ENCODE measurements at regions not wholly inside any gene's neighbourhood (a gene's known extent, or its start where the extent isn't known, plus 50 kb on each side); places are given as distances from the start of the nearest gene placed in this dataset.

DNA sequence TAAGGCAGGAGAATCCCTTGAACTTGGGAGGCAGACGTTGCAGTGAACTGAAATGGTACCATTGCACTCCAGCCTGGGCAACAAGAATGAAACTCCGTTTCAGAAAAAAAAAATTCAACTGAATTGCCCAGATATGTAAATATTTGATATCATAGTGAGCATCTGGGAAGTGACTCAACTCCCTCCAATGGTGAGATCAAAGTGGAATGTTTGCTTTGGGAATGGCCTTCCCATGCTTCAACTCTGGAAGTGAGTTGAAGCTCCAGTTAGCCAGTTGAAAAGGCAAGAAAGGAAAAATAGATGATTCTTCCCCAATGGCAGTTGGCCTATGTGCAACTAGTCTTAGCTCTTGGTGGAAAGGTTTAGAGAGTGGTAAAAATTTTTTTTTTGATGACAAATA, 131.6 kb upstream of the CMC1 start:
- no peak for DNase-seq

- no peak for DNase-seq
These were observed 130.6 kb upstream of the CMC1 start for GRCh38 chr3:28110869-28111268.

GRCh38 chr3:28114893-28115292, 126.5 kb upstream of the CMC1 start:
- DNase-seq = no peak

- no peak for DNase-seq
These were observed 126.1 kb upstream of the CMC1 start for GRCh38 chr3:28115316-28115715.

GRCh38 chr3:28117598-28117997, 123.8 kb upstream of the CMC1 start:
- no peak for DNase-seq

GRCh38 chr3:28118087-28118486, 123.3 kb upstream of the CMC1 start:
- no peak for DNase-seq

GRCh38 chr3:28122227-28122626, 119.2 kb upstream of the CMC1 start:
- DNase-seq = no peak

DNA sequence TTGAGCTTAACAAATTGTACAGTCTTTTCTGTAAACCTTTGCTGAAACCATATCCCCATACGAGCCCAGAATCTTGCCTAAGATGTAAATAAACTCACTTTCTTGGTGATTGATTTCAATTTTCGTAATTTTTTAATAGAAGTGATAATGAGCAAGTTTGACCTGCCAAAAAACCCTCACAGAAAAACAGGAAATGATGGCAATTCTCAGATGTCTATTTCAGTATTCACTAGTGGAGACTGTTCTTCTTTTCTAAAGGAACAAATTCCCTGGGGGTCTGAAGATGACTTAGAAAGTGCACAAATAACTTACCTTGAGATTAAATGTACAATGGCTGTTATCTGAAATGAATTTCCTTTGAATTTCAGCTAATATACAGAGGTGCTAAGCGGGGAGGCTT, 116.5 kb upstream of the CMC1 start:
- no peak for DNase-seq

DNA sequence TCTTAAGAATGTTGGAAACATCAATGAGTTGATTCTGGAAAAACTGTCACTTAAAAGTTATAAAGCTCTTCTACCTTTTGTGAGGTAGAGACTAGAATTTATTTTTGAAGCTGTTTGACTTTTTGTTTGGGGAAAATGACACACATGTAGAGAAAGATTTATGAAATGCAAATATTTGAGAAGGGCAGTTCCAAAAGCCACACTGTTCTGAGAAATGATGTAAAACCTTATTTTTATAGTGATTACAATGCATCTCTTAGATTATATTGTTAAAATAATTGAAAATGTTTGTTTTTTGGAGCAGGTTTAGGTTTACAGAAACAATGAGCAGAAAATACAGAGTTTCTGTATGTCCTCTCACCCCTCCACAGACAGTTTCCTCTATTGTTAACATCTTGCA, 116.1 kb upstream of the CMC1 start:
- no peak for DNase-seq

- no peak for DNase-seq
These were observed 110.6 kb upstream of the CMC1 start for GRCh38 chr3:28130836-28131235.

GRCh38 chr3:28132941-28133340, 108.5 kb upstream of the CMC1 start:
- DNase-seq = no peak

GRCh38 chr3:28134198-28134597, 107.2 kb upstream of the CMC1 start:
- DNase-seq = no peak

DNA sequence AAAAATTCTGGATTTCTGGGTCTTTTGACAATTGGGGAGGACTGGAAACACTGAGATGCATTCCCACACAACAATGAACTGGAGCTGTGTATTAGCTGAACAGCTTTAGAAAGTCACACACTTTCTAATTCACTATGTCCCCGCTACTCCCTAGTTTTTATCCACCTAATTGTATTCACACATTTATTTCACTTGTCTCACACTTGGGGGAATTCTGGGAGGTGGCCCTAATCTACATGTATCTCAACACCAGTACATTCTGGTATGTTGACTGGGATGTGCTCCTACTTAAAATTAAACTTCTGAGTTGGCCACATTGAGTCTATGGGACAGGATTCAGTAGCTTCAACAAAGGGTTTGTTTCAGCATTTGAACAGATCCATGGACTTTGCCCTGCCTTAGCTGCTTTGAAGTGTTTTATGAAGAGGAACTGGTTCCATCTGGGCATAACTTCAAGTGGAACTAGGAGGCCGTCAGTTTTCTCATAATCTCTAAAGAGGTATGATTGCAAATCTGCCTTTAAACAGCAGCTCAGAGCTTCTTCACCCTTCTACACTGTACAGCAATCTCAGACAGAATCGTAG, 106.5 kb upstream of the CMC1 start:
- DNase-seq = no peak

GRCh38 chr3:28136607-28137216, 104.7 kb upstream of the CMC1 start:
- no peak for DNase-seq

DNA sequence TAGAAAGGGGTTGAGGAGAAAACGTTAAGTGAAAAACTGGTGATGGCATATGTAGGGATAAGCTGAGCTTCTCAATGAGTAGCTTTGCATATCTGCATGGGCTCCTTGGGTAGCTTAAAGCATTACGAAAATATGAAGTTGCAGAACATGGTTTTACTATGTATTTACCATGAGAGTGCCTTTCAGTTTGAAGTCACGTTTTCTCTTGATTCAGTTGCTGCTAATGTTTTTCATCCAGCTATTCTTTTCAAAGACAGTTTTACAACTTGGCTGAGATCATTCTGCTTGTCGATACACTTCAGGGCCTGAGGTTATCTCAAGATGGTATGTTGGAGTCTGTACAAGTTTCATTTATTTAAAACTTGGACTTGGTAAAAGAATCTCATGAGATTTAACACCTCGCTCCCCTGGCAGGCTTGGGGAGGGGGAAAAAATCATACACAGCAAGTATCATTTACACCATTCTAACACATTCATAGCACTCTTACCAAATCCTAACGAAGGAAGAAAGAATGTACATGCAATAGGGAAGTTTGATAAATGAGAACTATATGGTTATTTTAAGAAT, 103.3 kb upstream of the CMC1 start:
- DNase-seq = no peak

DNA sequence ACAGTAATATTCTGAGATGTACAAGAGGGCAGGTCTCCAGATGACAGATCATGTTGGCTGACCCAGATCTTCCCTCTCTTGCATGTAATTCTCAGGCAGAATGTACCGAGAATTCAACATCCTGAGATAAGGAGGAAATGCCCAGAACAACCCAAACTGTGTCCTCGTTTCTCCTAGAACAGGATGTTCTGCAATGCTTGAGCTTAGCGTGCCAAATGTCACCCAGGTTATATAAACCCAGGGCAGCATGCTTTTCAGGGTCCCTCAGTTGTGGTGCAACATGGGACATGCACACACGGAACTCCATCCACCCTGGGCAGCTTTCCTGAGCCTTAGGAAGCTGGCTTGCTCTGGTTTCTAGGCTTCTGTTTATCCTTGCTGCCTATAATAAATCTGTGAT, 102.1 kb upstream of the CMC1 start:
- no peak for DNase-seq

- DNase-seq = no peak
These were observed 101.3 kb upstream of the CMC1 start for GRCh38 chr3:28139967-28140634.

- no peak for DNase-seq
These were observed 100.8 kb upstream of the CMC1 start for GRCh38 chr3:28140664-28141063.

- DNase-seq = no peak
These were observed 91.5 kb upstream of the CMC1 start for GRCh38 chr3:28149960-28150359.

DNA sequence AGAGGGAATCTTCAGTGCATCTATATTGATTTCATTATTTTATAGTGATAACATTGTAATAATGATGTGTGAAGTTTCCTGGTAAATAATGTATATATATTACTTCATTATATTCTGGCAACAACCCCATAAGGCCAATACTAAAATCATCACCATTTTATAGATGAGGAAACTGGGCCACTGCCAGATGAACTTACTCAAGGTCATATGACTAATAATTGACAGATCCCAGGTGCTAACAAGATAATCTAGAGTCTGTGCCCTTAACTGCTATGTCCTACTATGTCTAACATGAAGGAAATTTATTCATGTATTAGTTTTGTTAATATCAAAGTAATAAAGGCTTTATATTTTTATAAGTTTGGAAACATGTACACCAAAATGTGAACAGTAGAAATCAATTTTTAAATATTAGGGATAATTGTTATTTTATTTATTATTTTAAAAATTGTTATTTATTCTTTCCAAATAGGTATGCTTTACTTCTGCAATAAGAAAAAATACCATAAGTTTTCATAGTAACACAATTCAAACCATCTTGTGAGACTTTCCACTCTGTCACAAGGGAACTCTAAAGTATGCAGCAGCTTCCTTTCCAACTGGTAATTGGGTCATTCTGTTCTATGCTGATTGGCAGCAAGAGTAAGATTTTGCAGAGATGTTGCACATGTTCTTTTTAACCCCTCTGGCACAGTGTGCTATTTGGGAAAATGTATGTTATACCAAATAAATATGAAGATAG, 90.8 kb upstream of the CMC1 start:
- no peak for DNase-seq

- DNase-seq = no peak
These were observed 90.2 kb upstream of the CMC1 start for GRCh38 chr3:28151207-28151550.

DNA sequence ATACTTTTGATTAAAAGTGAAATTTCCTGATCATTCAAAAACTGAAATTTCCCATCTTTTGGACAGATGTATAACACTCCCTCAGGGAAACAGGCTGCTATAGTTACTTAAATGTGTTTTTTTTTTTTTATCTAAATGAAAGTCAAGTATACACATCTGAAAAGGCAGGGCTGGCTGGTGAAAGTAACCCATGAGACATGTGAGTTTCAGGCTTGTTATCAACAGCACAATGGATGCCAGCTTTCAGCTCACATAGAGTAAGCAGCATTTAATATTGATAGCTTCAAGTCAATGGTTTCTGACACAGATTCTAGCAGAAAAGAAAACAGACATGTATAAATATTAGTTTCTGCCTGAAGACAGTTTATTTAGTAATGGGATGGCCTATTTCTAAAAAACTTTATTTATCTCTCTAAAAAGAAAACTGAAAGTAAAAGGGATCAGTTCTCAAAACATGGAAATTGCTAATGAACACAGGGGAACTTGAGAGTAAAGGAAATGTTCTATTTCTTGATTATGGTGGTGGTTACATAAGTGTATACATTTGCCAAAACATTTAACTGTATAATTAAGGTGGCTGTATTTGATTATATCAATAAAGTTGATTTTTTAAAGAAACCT, 89.7 kb upstream of the CMC1 start:
- DNase-seq = peak in 2 of 6 experiments; percentile 1 to 9

DNA sequence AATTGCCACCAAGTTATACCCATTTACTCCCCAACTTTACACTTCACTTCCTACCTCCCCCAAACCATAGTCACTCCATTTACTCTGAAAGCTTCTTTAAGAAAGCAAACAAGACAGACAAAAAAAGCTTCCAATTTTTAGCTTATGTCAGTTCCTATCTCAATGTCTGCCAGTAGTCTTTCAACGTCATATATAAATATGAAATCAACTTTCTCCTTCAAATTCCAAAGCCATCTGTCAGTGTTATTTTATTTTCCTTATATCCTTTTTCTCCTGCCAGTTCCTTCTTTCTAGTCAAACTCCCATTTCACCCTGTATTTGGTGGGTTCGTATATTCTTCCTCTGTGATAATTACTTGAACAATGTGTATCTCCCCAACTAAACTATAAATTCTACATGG, 85.8 kb upstream of the CMC1 start:
- DNase-seq = no peak

Data from stimulated activated naive CD4-positive, alpha-beta T cell (primary cell).